ENCODE measurements at regions not wholly inside any gene's neighbourhood (a gene's known extent, or its start where the extent isn't known, plus 50 kb on each side); places are given as distances from the start of the nearest gene placed in this dataset.

DNA sequence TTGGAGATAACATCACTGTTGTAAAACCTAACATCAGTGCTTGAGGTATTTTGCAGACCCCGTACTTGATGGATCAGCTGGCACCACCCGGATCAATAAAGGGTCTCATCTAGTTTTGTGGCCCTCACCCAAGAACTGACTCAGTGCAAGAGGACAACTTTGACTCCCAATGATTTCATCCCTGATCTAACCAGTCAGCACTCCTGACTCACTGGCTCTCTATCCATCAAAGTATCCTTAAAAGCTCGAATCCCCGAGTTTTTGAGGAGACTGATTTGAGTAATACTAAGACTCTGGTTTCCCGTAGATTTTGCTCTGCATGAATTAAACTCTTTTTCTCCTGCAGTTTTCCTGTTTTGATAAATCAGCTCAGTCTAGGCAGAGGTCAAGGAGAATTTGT is 2498.1 kb downstream of the PCDH7 start:
- no peak for DNase-seq

- DNase-seq: no peak
Observed at GRCh38 chr4:33226133-33226532, 2506.0 kb downstream of the PCDH7 start.

- no peak for DNase-seq
Observed at GRCh38 chr4:33226783-33227182, 2506.6 kb downstream of the PCDH7 start.

- DNase-seq: no peak
Observed at GRCh38 chr4:33255094-33255493, 2534.9 kb downstream of the PCDH7 start.

GRCh38 chr4:33255507-33255906 is 2535.3 kb downstream of the PCDH7 start:
- DNase-seq: no peak

GRCh38 chr4:33262824-33263223 is 2542.7 kb downstream of the PCDH7 start:
- no peak for DNase-seq

DNA sequence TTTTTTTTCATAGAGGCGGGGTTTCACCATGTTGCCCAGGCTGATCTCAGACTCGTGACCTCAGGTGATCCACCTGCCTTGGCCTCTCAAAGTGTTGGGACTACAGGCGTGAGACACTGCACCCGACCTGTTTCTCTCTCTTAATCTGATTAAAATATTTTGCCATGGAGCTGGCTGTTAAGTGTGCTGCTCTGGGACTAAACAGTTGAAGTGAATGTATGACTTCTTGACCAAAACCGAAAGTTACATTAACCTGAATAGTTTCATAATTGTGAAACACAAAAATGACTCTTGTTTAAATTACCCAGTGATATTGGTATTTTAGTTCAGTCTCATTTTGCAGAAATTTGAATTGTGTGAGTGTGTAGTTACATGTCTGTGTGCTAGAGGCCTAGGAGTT is 2548.6 kb downstream of the PCDH7 start:
- no peak for DNase-seq

GRCh38 chr4:33270403-33270802 is 2550.2 kb downstream of the PCDH7 start:
- DNase-seq: no peak

DNA sequence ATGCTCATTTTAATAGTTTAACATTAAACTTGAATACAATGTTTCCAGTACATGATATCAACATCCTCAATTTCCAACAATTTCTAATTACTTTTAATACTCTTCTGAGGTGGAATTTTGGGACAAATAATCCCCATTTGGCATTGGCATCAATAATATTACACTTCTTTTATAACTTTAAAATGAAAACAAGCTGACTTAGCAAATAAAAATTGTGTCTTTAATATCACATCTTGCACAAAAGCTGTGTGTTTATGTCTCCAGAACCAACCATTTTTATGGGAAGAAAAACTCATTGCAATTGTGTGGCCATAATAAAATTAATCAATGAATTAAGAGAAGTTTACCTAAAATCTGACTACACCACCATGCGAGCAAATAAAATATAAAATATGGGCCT is 2552.6 kb downstream of the PCDH7 start:
- DNase-seq: no peak

DNA sequence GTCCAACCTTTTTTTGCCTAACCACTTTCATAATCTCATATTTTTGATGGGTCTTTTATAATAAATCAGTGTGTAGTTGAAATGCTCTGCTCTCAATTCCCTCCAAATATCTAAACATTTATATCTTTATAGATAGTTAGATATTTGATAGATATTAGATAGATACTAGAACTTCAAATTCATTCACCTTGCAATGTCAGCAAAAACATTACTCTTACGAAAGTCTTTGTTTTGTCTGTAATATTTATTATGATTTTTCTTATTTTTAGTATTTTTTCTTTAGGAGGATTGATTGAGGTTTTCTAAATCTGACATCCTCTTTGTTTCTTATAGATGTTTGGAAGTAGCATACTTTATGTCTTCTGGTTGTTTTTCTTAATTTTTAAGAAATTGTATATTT is 2563.6 kb downstream of the PCDH7 start:
- DNase-seq: no peak

DNA sequence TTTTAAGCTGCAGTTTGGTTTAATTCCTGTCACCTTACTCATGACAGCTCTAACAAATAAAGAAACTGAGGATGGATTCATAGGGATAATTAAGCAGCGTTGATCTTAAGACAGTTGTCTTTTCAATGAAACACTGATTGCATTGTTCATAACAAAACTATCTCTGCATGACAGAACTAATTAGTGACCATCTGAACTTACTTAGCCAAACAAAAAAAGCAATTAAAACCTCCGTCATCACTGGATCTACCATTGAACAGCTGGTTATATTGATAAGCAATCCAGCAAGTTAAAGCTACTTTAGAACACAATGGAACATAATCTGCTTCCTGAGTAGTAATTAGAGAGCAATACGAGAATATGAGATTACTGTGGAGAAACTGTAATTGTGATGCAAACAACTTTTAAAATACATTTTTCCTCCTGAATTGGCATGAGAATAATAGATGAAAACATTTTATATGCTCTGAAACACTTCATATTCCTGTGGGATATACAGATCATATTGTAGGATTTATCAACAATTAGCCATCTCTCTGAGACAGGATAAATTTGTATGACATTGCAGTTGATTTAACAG is 2576.8 kb downstream of the PCDH7 start:
- DNase-seq: no peak

DNA sequence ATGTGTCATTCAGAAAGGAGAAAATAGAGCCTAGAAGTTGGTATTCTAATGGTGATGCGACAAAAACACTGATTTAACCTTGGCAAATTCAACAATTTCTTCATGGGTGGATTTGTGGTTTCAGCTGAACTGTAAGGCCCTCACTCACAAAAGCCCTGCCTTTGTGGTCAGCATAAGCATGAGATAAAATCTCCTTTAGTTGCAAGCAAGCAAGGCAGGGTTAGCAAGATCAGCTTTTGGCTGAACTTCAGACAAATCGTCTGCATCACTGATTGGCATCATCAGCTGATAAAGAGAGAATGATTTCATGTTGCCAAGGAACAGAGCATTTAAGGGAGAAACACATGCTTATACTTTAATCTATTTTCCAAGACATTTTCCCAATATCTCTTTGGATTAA is 2582.2 kb downstream of the PCDH7 start:
- no peak for DNase-seq

DNA sequence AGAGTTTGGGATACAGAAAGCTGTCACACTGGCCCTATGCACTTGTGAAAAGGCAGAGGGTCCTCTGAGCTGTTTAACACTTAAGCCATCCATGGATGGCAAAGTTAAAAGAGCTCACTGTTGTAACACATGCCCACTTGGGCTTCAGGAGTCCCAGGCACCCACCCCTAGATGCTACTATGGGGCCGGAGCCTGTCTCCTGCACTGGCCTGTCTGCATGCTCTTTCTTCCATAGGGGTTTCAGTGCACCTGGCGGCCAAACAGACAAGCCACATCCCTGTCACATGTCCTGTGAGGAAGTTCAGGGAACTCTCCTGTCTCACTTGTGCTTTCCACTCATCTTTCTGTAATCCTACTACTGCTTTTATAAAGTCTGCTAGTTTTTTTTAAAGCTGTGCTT is 2586.0 kb downstream of the PCDH7 start:
- no peak for DNase-seq

- DNase-seq: no peak
Observed at GRCh38 chr4:33316033-33316432, 2595.9 kb downstream of the PCDH7 start.

DNA sequence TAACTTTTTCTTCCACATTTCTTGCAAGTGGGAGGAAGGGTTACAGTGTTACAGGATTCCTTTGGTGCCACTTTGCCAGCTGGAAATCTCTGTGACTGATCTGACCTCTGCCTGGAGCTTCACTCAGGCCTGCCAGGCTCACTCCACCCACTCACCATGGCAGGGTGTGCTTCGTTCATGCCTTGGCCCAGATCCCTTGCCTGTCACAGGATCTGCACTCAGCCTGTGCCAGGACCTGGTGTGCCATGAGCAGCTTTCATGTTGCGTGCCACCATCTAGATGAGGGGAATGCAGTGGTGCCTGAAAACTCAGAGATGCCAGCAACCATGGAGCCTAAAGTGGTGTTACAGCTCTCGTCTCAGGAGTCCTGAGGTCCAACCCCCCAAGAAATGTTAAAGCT is 2596.4 kb downstream of the PCDH7 start:
- no peak for DNase-seq

- DNase-seq: no peak
Observed at GRCh38 chr4:33323393-33323792, 2603.2 kb downstream of the PCDH7 start.

DNA sequence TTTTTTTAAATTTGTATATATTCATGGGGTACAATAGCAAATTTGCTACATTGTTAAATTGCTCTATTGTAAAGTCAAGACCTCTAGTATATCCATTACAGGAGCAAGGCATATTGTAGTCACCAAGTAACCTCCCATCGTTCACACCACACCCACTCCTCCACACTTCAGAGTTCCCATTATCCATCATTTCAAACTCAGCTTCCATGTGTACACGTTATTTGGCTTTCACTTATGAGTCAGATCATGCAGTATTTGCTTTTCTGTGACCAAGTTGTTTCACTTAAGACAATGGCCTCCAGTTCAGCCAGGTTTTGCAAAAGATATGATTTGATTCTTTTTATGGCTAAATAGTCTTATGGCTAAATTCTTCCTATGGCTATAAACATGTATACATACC is 2614.2 kb downstream of the PCDH7 start:
- DNase-seq: no peak

DNA sequence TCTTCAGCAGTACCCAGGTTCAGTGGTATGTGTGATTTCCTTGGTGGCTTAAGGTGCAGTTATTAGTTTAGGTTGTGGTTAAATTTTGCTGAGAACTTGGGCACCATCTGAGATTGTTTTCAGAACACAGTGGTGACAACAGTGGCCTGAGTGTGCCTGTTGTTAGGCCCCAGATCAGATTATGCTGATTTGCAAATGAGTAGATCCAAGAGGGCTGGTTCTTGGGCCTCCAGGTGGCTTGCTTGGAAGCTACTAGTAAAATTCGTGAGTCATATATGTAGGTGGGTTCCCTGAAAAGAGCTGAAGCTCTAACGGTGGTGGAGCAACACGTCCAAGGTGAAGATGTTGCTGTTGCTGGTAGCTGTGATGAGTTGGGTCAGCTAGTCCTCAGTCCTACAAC is 2619.6 kb downstream of the PCDH7 start:
- no peak for DNase-seq

GRCh38 chr4:33340168-33340567 is 2620.0 kb downstream of the PCDH7 start:
- no peak for DNase-seq

DNA sequence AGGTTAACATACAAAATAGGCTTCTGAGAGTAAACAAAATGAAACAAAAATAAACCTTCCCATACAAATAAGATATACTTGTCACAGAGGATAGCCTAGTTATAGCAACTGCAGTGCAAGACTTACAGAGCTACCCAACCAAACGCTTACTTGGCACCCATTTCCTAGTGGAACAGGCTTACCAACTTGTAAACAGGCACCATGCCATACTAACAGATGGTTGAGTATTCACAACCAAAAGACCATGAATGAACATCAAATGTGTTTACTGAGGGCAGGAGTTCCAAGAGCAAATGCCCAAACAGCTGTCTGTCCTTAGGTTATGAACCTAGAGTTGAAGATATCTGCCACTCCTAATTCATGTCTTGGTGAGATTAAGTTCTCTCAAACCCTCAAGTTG is 2629.2 kb downstream of the PCDH7 start:
- no peak for DNase-seq

DNA sequence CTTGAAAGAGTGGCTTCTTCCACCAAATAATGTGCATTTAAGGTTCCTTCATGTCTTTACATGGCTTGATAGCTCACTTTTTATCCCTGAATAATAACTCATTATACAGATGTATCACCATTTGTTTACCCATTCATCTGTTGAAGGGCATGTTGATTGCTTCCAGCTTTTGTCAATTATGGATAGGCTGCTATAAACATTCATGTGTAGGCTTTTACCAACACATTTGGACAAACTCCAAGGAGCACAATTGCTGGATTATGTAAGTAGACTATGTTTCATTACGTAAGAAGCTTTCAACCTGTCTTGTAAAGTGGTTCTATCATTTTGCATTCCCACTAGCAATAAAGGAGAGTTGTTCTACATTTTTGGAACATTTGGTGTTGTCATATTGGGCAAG is 2637.0 kb downstream of the PCDH7 start:
- DNase-seq: no peak

DNA sequence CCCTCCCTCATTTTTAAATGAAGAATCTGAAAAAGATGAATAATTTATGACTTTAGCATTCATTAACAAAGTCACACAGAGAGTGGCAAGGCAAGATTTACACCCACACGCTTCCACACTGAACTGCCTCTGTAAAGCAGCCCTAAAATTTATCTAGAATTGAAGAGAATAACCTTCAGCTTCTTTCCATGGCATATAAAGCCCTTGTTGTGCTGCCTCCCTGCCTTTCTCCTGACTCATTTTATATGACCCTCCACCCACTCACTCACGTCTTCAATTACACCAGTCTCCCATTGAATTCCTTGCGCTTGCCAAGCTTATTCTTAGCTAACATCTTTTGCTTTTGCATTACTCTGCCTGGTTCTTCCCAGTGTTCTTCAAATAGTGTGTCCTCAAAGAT is 2649.3 kb downstream of the PCDH7 start:
- no peak for DNase-seq

- no peak for DNase-seq
Observed at GRCh38 chr4:33381816-33382215, 2661.6 kb downstream of the PCDH7 start.

- no peak for DNase-seq
Observed at GRCh38 chr4:33386764-33387163, 2666.6 kb downstream of the PCDH7 start.

- DNase-seq: no peak
Observed at GRCh38 chr4:33390976-33391375, 2670.8 kb downstream of the PCDH7 start.

Data from skin of body (tissue), 1 donor.